ENCODE measurements at regions not wholly inside any gene's neighbourhood (a gene's known extent, or its start where the extent isn't known, plus 50 kb on each side); places are given as distances from the start of the nearest gene placed in this dataset.

DNA sequence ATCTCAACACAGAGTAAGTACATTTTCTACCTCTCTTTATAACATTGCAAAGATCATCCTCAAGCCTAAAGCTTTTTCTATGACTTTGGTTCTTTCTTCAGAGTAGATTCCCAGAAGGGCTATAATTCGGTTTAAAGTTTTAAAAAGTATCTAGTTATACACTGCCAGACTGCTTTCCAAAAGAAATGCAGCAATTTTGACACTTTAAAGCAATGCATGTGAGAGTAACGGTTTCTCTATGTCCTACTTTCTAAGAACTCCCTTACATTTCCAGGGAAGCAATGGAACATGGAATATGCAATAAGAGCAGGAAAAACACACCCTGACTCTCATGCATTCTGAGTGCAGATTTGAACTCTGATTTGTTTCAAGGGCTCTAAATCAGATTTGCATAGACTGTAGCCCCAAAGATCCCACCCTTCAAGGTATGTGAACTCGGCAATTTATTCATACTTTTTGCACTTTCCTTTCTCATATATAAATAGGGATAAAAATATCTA lies 331.6 kb downstream of the HHIPL2 start:
- H3K9me3 ChIP-seq (ENCODE audit: low read length): no peaks in the 10 kb centered on the region
- no peak overlapping the region for H3K27ac ChIP-seq (ENCODE audit: low read length)
- POLR2A ChIA-PET (ENCODE audit: unreplicated experiment): no interaction called here
- no peak overlapping the region for H3K4me3 ChIP-seq (ENCODE audit: low read length)
- CTCF ChIA-PET: no interaction called here
- no TSS peak for BruUV-seq (replicated peaks)
- no peaks in the 10 kb centered on the region for H4K20me1 ChIP-seq (ENCODE audit: low read length)
- intact Hi-C loops (cut with micrococcal nuclease): no loop called here
- ATAC-seq (no peak), DNase-seq (no peak)
- H3K27me3 ChIP-seq (ENCODE audit: low read length): peaks cover 39% of the 10 kb centered on the region
- no peak overlapping the region for H3K4me2 ChIP-seq (ENCODE audit: low read length)
- no peaks in the 10 kb centered on the region for H3K9me2 ChIP-seq (replicated peaks; ENCODE audit: low read length)
- H3K36me3 ChIP-seq (ENCODE audit: low read depth, low read length): no peaks in the 10 kb centered on the region
- no peaks in the 10 kb centered on the region for H3F3A ChIP-seq (ENCODE audit: low read length, unreplicated experiment)
- no peak overlapping the region for H2AFZ ChIP-seq (ENCODE audit: low read length)
- H3K79me2 ChIP-seq (ENCODE audit: low read length): no peaks in the 10 kb centered on the region
- H3K9ac ChIP-seq (ENCODE audit: low read length): no peak overlapping the region
- TF ChIP-seq EZH2phosphoT487 (IDR thresholded peaks at IDR 0.05; ENCODE audit: borderline replicate concordance, low read length): no peak
- TF ChIP-seq, protein P1, sequence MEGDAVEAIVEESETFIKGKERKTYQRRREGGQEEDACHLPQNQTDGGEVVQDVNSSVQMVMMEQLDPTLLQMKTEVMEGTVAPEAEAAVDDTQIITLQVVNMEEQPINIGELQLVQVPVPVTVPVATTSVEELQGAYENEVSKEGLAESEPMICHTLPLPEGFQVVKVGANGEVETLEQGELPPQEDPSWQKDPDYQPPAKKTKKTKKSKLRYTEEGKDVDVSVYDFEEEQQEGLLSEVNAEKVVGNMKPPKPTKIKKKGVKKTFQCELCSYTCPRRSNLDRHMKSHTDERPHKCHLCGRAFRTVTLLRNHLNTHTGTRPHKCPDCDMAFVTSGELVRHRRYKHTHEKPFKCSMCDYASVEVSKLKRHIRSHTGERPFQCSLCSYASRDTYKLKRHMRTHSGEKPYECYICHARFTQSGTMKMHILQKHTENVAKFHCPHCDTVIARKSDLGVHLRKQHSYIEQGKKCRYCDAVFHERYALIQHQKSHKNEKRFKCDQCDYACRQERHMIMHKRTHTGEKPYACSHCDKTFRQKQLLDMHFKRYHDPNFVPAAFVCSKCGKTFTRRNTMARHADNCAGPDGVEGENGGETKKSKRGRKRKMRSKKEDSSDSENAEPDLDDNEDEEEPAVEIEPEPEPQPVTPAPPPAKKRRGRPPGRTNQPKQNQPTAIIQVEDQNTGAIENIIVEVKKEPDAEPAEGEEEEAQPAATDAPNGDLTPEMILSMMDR (conservative IDR thresholded peaks at IDR 0.05; ENCODE audit: low read depth, low read length): no peak
- no peak for TF ChIP-seq EZH2 (IDR thresholded peaks at IDR 0.05; ENCODE audit: low read length, unreplicated experiment)
- no peaks in the 10 kb centered on the region for H3K4me1 ChIP-seq (ENCODE audit: insufficient read depth, low read length)

DNA sequence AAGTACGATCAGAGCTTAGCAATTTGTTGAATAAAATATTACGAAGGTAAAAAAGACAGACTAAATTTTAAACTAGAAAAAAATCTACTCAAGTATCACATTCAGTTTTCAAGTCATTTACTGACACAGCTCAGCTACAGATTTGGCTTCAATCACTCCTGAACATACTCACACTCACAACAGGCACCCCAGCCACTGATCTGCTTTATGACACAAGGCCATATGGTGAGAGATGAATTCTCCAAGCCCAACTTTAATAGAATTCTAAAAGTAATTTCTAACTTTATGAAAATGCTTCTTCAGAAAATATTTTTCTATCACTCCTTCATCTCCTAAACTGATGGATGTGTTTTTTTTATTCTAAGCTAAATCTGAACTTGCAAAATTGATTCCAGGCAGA lies 337.1 kb downstream of the HHIPL2 start:
- peaks cover 33% of the 10 kb centered on the region for H3K27me3 ChIP-seq (ENCODE audit: low read length)
- H3K9ac ChIP-seq (ENCODE audit: low read length): no peak overlapping the region
- H4K20me1 ChIP-seq (ENCODE audit: low read length): no peaks in the 10 kb centered on the region
- POLR2A ChIA-PET (ENCODE audit: unreplicated experiment): interaction anchor here (0.6 kb wide), 1 partner anchor 968 kb away, joined by 5 read pairs; no protein-coding TSS in a partner anchor
- H2AFZ ChIP-seq (ENCODE audit: low read length): no peak overlapping the region
- no peak overlapping the region for H3K4me3 ChIP-seq (ENCODE audit: low read length)
- no peaks in the 10 kb centered on the region for H3K9me3 ChIP-seq (ENCODE audit: low read length)
- H3K27ac ChIP-seq (ENCODE audit: low read length): no peak overlapping the region
- ATAC-seq: no peak
- intact Hi-C loops (cut with micrococcal nuclease): no loop called here
- no peaks in the 10 kb centered on the region for H3K4me1 ChIP-seq (ENCODE audit: insufficient read depth, low read length)
- CTCF ChIA-PET: interaction anchor here (0.6 kb wide), 1 partner anchor 11 kb away, joined by 3 read pairs; no protein-coding TSS in a partner anchor
- no peaks in the 10 kb centered on the region for H3K36me3 ChIP-seq (ENCODE audit: low read depth, low read length)
- no peaks in the 10 kb centered on the region for H3K79me2 ChIP-seq (ENCODE audit: low read length)
- H3K4me2 ChIP-seq (ENCODE audit: low read length): no peak overlapping the region
- no TSS peak for BruUV-seq (replicated peaks)
- no peak for TF ChIP-seq EZH2 (IDR thresholded peaks at IDR 0.05; ENCODE audit: low read length, unreplicated experiment)
- TF ChIP-seq EZH2phosphoT487 (IDR thresholded peaks at IDR 0.05; ENCODE audit: borderline replicate concordance, low read length): no peak
- TF ChIP-seq, protein P1 (conservative IDR thresholded peaks at IDR 0.05; ENCODE audit: low read depth, low read length): no peak
- H3F3A ChIP-seq (ENCODE audit: low read length, unreplicated experiment): no peaks in the 10 kb centered on the region
- no peak for DNase-seq
- H3K9me2 ChIP-seq (replicated peaks; ENCODE audit: low read length): no peaks in the 10 kb centered on the region

GRCh38 chr1:222204475-222204874 lies 343.4 kb downstream of the HHIPL2 start:
- POLR2A ChIA-PET (ENCODE audit: unreplicated experiment): no interaction called here
- no peak overlapping the region for H3K9ac ChIP-seq (ENCODE audit: low read length)
- TF ChIP-seq, protein P1 (conservative IDR thresholded peaks at IDR 0.05; ENCODE audit: low read depth, low read length): no peak
- TF ChIP-seq EZH2 (IDR thresholded peaks at IDR 0.05; ENCODE audit: low read length, unreplicated experiment) (no peak), EZH2phosphoT487 (IDR thresholded peaks at IDR 0.05; ENCODE audit: borderline replicate concordance, low read length) (no peak)
- H3K79me2 ChIP-seq (ENCODE audit: low read length): no peaks in the 10 kb centered on the region
- DNase-seq (no peak), ATAC-seq (no peak)
- CTCF ChIA-PET: no interaction called here
- H2AFZ ChIP-seq (ENCODE audit: low read length): no peak overlapping the region
- 0 out of 2 replicates have a peak, but pooled peaks cover 3% of the 10 kb centered on the region for H3K27me3 ChIP-seq (ENCODE audit: low read length)
- no peaks in the 10 kb centered on the region for H3K9me3 ChIP-seq (ENCODE audit: low read length)
- H3K4me2 ChIP-seq (ENCODE audit: low read length): no peak overlapping the region
- H3K4me1 ChIP-seq (ENCODE audit: insufficient read depth, low read length): no peaks in the 10 kb centered on the region
- no peaks in the 10 kb centered on the region for H4K20me1 ChIP-seq (ENCODE audit: low read length)
- H3K9me2 ChIP-seq (replicated peaks; ENCODE audit: low read length): no peaks in the 10 kb centered on the region
- H3K36me3 ChIP-seq (ENCODE audit: low read depth, low read length): no peaks in the 10 kb centered on the region
- no peak overlapping the region for H3K27ac ChIP-seq (ENCODE audit: low read length)
- no TSS peak for BruUV-seq (replicated peaks)
- intact Hi-C loops (cut with micrococcal nuclease): no loop called here
- no peak overlapping the region for H3K4me3 ChIP-seq (ENCODE audit: low read length)
- no peaks in the 10 kb centered on the region for H3F3A ChIP-seq (ENCODE audit: low read length, unreplicated experiment)

Data from PC-3 (cell line).